GM13976 (cell line): ENCODE measurements at regions not wholly inside any gene's neighbourhood (a gene's known extent, or its start where the extent isn't known, plus 50 kb on each side); places are given as distances from the start of the nearest gene placed in this dataset.

Source experiments
- DNase-seq: peaks from one replicate; pipeline ENCODE4 v3.0.0; 2012; ENCODE audit warnings: low spot score
- in situ Hi-C: fragments of 300-500 bp; cut with MboI; formaldehyde crosslinking; loops from one replicate; pipeline ENCODE4 v1.12.0; 2022; ENCODE audit warnings: low sequenced_read_pairs, mixed read lengths, inconsistent platforms; ENCODE audit not compliant: unreplicated experiment
- TF ChIP-seq, protein P1 (sequence below): IDR thresholded peaks from 2 replicates; pipeline ENCODE4 v1.5.1; 2012; ENCODE audit warnings: borderline replicate concordance, mild to moderate bottlenecking; ENCODE audit not compliant: insufficient read depth; ENCODE audit errors: extremely low read depth, missing control alignments, control extremely low read depth

DNA sequence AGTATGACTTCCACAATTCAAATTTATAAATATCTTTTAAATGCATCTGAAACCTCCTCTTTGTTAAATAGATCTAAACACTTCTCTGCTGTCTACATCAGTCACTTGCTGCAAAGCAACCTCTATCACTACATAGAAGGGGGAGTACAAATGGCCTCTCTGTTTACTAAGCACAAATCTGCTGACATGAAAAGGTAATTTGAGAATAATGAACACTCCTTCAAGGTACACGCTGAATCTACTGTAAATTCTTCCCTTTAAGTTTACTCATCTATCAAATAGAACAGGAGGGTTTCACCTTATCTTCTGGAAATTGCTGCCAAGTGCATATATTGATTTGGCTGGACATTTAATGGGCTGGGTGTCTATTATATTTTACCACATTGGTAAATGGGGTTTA lies 879.6 kb downstream of the SUCLG1 start:
- TF ChIP-seq, protein P1, sequence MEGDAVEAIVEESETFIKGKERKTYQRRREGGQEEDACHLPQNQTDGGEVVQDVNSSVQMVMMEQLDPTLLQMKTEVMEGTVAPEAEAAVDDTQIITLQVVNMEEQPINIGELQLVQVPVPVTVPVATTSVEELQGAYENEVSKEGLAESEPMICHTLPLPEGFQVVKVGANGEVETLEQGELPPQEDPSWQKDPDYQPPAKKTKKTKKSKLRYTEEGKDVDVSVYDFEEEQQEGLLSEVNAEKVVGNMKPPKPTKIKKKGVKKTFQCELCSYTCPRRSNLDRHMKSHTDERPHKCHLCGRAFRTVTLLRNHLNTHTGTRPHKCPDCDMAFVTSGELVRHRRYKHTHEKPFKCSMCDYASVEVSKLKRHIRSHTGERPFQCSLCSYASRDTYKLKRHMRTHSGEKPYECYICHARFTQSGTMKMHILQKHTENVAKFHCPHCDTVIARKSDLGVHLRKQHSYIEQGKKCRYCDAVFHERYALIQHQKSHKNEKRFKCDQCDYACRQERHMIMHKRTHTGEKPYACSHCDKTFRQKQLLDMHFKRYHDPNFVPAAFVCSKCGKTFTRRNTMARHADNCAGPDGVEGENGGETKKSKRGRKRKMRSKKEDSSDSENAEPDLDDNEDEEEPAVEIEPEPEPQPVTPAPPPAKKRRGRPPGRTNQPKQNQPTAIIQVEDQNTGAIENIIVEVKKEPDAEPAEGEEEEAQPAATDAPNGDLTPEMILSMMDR = no peak
- in situ Hi-C loops = no loop called here

DNA sequence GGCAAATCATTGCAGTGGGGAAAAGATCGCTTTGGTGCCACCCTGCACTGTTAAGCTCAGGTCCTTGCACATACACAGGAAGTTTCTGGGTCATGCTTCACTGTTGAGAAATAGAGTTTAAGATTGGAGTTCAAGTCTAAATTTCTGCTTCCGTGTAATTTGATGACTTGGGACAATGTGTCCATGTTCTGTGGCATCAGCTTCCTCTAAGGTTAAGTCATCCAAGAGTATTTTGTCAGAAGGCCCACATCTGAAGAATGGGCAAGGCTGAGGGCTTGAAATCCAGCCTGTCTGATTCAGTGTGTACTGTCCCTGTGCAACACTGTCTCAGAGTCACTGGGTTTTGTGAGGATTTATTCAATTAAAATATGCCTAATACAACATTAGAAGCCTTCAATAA lies 880.7 kb downstream of the SUCLG1 start:
- no peak for DNase-seq
- TF ChIP-seq, protein P1 = no peak
- in situ Hi-C loops = no loop called here

More for the DNA sequence above, 879.6 kb downstream of the SUCLG1 start:
- DNase-seq = no peak

DNA sequence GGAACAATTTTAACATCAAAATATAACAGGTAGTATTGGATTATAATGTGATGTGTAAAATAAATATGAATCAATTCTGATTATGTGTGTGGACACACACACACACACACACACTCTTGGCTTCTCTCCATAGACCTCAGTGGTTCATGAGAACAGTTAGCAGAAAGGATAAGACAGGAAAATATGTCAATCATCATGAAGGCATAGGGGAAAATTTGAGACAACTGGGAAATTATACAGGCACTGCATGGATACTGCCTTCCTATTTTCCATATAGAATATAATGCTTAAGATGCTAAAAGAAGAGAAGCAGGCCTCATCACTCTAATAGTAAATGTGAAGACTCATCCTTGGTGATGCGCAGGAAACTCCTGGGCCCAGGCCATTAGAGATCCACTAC lies 884.5 kb downstream of the SUCLG1 start:
- in situ Hi-C loops = no loop called here
- DNase-seq = no peak
- TF ChIP-seq, protein P1 = no peak

DNA sequence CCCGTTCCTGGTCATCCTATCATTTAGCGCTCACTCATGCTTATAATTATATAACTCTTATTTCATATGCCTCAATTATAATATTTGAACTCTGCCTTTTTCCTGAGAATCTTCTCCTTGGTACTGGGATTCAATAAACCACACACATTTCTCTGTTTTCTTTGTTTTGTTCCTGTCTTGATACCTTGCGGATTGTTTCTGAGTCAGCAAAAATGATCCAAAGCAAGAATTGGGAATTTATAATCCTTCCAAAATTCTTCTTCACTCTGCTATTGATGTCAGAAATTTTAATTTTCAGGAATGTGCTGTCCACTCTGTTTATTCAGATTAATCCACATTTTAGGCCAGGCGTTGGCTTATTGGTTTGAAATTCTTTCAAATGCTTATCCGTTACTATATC lies 886.0 kb downstream of the SUCLG1 start:
- in situ Hi-C loops = no loop called here
- TF ChIP-seq, protein P1 = no peak

DNA sequence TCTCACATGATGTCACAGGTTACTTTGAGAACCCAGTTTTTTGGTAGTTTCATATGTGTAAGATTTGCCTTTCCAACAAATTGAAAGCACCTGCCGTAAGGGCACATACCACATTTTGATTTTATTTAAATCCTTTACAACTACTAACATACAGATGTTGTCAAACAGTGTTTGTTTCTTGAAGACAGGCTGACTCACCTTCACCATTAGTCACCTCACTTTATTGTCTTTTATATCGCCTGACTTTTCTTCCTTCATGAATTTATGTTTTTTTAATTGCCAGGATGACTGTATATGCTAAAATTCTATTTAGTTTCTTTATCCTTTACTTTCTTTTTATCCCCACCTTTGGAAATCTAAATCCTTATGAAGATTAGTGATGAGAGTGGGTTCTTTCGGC lies 886.7 kb downstream of the SUCLG1 start:
- no peak for DNase-seq
- in situ Hi-C loops = no loop called here
- TF ChIP-seq, protein P1 = no peak

More for the DNA sequence above, 886.0 kb downstream of the SUCLG1 start:
- DNase-seq = no peak

DNA sequence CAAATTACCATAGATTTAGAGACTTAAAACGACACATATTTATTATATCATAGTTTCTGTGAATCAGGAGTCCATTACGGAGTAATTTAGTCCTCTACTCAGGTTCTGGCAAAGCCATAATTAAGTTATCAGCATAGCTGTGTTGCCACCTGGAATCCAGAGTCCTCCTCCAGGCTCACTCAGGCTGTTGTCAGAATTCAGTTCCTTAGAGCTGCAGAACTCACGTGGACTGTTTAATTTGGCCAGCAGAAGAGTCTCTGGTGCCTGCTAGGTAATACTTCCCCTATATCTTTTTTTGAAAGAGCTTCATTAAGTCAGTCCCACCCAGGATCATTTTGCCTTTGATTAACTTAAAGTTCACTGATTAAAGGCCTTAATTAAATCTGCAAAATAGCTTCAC lies 891.5 kb downstream of the SUCLG1 start:
- in situ Hi-C loops = no loop called here
- DNase-seq = no peak
- TF ChIP-seq, protein P1 = no peak

DNA sequence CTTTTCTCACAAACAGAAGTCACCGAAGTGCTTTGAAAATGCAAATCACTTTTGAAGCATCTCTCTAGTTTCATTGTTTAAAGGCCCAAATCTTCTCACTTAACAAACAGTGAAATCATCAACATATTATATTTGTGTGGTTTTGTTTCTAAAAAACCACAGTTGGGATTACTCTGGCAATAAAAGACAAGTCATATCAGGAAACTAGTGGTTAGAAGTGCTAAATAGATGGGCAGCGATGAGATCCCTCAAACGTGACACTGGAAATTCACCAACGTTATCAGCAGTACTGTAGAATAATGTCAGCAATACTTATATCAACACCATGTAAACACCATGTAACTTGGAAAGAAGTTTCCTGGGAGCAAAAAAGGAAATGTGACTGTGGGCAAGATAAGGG lies 893.5 kb downstream of the SUCLG1 start:
- in situ Hi-C loops = no loop called here
- no peak for DNase-seq
- TF ChIP-seq, protein P1 = no peak
